ENCODE measurements at regions not wholly inside any gene's neighbourhood (a gene's known extent, or its start where the extent isn't known, plus 50 kb on each side); places are given as distances from the start of the nearest gene placed in this dataset.

DNA sequence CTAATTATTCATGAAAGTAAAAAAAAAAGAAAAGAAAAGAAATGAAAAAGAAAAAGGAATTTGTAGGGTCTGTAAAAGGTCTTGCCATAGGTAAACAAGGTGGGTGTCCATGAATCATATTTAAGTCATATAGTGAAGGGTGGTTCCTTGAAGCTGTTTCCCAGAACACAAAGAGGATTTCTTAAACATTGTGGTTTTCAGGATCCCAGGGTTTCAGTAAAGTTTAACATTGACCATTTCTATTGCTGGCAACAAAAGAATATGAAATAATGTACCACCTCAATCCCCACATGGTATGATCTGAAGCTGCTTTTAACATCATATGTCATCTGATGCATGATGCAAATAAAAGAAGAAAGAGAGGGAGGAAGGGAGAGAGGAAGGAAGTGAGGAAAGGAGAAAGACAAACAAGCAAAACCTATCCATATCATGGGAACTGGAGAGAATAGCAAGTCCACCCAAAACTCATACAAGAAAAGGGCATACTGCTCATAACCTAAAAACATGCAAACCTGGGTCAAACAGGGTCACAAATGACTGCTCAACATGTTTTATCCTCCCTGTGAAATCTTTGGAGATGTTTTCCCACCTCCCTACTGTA lies 663.5 kb downstream of the SORCS1 start (continued):
- TF ChIP-seq, protein P1, sequence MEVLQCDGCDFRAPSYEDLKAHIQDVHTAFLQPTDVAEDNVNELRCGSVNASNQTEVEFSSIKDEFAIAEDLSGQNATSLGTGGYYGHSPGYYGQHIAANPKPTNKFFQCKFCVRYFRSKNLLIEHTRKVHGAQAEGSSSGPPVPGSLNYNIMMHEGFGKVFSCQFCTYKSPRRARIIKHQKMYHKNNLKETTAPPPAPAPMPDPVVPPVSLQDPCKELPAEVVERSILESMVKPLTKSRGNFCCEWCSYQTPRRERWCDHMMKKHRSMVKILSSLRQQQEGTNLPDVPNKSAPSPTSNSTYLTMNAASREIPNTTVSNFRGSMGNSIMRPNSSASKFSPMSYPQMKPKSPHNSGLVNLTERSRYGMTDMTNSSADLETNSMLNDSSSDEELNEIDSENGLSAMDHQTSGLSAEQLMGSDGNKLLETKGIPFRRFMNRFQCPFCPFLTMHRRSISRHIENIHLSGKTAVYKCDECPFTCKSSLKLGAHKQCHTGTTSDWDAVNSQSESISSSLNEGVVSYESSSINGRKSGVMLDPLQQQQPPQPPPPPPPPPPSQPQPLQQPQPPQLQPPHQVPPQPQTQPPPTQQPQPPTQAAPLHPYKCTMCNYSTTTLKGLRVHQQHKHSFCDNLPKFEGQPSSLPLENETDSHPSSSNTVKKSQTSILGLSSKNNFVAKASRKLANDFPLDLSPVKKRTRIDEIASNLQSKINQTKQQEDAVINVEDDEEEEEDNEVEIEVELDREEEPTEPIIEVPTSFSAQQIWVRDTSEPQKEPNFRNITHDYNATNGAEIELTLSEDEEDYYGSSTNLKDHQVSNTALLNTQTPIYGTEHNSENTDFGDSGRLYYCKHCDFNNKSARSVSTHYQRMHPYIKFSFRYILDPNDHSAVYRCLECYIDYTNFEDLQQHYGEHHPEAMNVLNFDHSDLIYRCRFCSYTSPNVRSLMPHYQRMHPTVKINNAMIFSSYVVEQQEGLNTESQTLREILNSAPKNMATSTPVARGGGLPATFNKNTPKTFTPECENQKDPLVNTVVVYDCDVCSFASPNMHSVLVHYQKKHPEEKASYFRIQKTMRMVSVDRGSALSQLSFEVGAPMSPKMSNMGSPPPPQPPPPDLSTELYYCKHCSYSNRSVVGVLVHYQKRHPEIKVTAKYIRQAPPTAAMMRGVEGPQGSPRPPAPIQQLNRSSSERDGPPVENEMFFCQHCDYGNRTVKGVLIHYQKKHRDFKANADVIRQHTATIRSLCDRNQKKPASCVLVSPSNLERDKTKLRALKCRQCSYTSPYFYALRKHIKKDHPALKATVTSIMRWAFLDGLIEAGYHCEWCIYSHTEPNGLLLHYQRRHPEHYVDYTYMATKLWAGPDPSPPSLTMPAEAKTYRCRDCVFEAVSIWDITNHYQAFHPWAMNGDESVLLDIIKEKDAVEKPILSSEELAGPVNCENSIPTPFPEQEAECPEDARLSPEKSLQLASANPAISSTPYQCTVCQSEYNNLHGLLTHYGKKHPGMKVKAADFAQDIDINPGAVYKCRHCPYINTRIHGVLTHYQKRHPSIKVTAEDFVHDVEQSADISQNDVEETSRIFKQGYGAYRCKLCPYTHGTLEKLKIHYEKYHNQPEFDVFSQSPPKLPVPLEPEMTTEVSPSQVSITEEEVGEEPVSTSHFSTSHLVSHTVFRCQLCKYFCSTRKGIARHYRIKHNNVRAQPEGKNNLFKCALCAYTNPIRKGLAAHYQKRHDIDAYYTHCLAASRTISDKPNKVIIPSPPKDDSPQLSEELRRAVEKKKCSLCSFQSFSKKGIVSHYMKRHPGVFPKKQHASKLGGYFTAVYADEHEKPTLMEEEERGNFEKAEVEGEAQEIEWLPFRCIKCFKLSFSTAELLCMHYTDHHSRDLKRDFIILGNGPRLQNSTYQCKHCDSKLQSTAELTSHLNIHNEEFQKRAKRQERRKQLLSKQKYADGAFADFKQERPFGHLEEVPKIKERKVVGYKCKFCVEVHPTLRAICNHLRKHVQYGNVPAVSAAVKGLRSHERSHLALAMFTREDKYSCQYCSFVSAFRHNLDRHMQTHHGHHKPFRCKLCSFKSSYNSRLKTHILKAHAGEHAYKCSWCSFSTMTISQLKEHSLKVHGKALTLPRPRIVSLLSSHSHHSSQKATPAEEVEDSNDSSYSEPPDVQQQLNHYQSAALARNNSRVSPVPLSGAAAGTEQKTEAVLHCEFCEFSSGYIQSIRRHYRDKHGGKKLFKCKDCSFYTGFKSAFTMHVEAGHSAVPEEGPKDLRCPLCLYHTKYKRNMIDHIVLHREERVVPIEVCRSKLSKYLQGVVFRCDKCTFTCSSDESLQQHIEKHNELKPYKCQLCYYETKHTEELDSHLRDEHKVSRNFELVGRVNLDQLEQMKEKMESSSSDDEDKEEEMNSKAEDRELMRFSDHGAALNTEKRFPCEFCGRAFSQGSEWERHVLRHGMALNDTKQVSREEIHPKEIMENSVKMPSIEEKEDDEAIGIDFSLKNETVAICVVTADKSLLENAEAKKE (CRISPR knock-in tag; IDR thresholded peaks at IDR 0.05): no peak
- TF ChIP-seq CREB1 (CRISPR knock-in tag; IDR thresholded peaks at IDR 0.05; ENCODE audit: low read depth) (no peak), EZH2 (IDR thresholded peaks at IDR 0.05; ENCODE audit: low read depth, unreplicated experiment) (no peak)

DNA sequence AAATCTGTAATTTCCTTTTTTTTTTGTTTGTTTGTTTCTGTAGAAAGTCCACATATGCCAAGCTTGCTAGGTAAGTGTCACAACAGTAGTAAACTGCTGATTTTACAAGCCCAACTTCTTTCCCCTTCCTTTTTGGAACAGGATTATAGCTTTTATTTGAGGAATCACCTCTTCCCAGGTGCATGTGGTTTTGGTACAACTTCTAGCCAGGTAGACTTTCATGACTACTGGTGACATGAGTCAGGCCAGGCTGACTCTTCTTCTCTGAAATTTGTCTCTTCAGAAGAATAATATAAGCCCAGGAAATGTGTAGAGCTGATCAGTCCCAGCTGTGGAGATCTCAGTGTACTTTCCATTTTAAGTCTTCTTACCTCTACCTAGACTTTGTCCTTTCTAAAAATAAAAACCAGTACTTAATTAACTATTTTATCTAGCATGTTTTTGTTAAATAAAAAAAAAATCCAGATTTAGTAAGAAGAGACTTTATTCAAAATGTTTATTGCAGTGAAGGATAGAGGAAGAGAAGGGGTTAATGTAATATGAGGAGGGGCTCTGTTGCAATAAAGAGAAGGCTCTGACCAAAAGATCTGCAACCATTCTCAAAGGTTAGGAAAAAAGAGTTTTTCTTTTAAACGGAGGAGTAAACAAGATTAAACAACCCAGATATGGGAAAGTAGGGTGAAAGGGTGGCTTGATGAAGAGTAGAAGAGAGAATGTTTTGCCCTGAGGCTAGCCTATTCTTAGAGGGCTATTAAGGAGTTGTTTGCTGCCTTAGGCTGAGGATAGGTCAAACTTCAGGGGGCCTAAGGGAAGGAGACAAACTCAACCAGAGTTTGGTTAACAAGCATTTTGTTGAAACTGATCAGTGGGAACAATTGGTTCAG lies 664.2 kb downstream of the SORCS1 start:
- H3K36me3 ChIP-seq (ENCODE audit: insufficient read depth): no peaks in the 10 kb centered on the region
- Mint-ChIP-seq H3K4me1 (peaks cover 7% of the 10 kb centered on the region; the same call in 2 of the 3 replicates), H3K4me3 (no peak overlapping the region), H3K9me3 (no peaks in the 10 kb centered on the region), H3K36me3 (ENCODE audit: low read depth) (no peaks in the 10 kb centered on the region), H3K27me3 (ENCODE audit: insufficient read depth, low read depth, poor library complexity) (peaks cover 2% of the 10 kb centered on the region), H3K27ac (no peak overlapping the region)
- peak overlapping the region; percentile 44; the same call in 1 of the 2 replicates for H3K4me2 ChIP-seq
- no peaks in the 10 kb centered on the region for H3K9me2 ChIP-seq (ENCODE audit: insufficient read depth)
- H4K20me1 ChIP-seq (replicated peaks; ENCODE audit: insufficient read depth): no peaks in the 10 kb centered on the region
- H3K27me3 ChIP-seq (ENCODE audit: insufficient read depth): no peaks in the 10 kb centered on the region
- peak; percentile 56; the same call in 2 of the 3 replicates for ATAC-seq
- H2AFZ ChIP-seq: no peak overlapping the region; the same call in 1 of the 2 replicates
- H3F3A ChIP-seq (replicated peaks; ENCODE audit: low read depth): no peaks in the 10 kb centered on the region
- no peak for DNase-seq (ENCODE audit: low spot score)
- H3K79me2 ChIP-seq (replicated peaks; ENCODE audit: insufficient read depth): no peaks in the 10 kb centered on the region
- H3K4me1 ChIP-seq (ENCODE audit: insufficient read depth): peaks cover 11% of the 10 kb centered on the region; the same call in 1 of the 2 replicates
- H3K4me3 ChIP-seq: no peak overlapping the region
- no peak overlapping the region for H3K27ac ChIP-seq (ENCODE audit: low read depth)
- TF ChIP-seq, protein P2, sequence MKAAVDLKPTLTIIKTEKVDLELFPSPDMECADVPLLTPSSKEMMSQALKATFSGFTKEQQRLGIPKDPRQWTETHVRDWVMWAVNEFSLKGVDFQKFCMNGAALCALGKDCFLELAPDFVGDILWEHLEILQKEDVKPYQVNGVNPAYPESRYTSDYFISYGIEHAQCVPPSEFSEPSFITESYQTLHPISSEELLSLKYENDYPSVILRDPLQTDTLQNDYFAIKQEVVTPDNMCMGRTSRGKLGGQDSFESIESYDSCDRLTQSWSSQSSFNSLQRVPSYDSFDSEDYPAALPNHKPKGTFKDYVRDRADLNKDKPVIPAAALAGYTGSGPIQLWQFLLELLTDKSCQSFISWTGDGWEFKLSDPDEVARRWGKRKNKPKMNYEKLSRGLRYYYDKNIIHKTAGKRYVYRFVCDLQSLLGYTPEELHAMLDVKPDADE (IDR thresholded peaks at IDR 0.05): no peak
- TF ChIP-seq EZH2 (IDR thresholded peaks at IDR 0.05; ENCODE audit: low read depth, unreplicated experiment): no peak
- TF ChIP-seq POLR2AphosphoS5 (IDR thresholded peaks at IDR 0.05; ENCODE audit: low read depth): no peak
- no peak for TF ChIP-seq NANOG (IDR thresholded peaks at IDR 0.05; ENCODE audit: borderline replicate concordance)
- TF ChIP-seq STAT1 (IDR thresholded peaks at IDR 0.05; ENCODE audit: unreplicated experiment): no peak
- TF ChIP-seq ZNF114 (CRISPR knock-in tag; IDR thresholded peaks at IDR 0.05): no peak
- TF ChIP-seq, protein P3, sequence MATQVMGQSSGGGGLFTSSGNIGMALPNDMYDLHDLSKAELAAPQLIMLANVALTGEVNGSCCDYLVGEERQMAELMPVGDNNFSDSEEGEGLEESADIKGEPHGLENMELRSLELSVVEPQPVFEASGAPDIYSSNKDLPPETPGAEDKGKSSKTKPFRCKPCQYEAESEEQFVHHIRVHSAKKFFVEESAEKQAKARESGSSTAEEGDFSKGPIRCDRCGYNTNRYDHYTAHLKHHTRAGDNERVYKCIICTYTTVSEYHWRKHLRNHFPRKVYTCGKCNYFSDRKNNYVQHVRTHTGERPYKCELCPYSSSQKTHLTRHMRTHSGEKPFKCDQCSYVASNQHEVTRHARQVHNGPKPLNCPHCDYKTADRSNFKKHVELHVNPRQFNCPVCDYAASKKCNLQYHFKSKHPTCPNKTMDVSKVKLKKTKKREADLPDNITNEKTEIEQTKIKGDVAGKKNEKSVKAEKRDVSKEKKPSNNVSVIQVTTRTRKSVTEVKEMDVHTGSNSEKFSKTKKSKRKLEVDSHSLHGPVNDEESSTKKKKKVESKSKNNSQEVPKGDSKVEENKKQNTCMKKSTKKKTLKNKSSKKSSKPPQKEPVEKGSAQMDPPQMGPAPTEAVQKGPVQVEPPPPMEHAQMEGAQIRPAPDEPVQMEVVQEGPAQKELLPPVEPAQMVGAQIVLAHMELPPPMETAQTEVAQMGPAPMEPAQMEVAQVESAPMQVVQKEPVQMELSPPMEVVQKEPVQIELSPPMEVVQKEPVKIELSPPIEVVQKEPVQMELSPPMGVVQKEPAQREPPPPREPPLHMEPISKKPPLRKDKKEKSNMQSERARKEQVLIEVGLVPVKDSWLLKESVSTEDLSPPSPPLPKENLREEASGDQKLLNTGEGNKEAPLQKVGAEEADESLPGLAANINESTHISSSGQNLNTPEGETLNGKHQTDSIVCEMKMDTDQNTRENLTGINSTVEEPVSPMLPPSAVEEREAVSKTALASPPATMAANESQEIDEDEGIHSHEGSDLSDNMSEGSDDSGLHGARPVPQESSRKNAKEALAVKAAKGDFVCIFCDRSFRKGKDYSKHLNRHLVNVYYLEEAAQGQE (IDR thresholded peaks at IDR 0.05; ENCODE audit: unreplicated experiment): no peak
- no peak for TF ChIP-seq ZNF331 (CRISPR knock-in tag; IDR thresholded peaks at IDR 0.05; ENCODE audit: low read depth)

Measured in GM23338 (cell line).